Islet precursor cell (in vitro differentiated cells): ENCODE measurements at regions not wholly inside any gene's neighbourhood (a gene's known extent, or its start where the extent isn't known, plus 50 kb on each side); places are given as distances from the start of the nearest gene placed in this dataset.
"Not testable (repeated sequence)": the region's sequence is repeated elsewhere in the genome, so short reads cannot be mapped to it uniquely, and the experiment has no call there.

Source experiments
- DNase-seq: peaks from one replicate; pipeline ENCODE4 v3.0.0-alpha.2; 2018

GRCh38 chr1:60705026-60705425, 377.3 kb upstream of the NFIA start:
- no peak for DNase-seq

- DNase-seq: no peak
Measured at GRCh38 chr1:60703155-60703554, 379.2 kb upstream of the NFIA start.

GRCh38 chr1:60699325-60699724, 383.0 kb upstream of the NFIA start:
- DNase-seq: no peak

GRCh38 chr1:60697204-60697994, 385.0 kb upstream of the NFIA start:
- DNase-seq: no peak

- DNase-seq: no peak
Measured at GRCh38 chr1:60696512-60696911, 385.8 kb upstream of the NFIA start.

- no peak for DNase-seq
Measured at GRCh38 chr1:60695716-60696171, 386.6 kb upstream of the NFIA start.

GRCh38 chr1:60694980-60695379, 387.4 kb upstream of the NFIA start:
- no peak for DNase-seq

- no peak for DNase-seq
Measured at GRCh38 chr1:60692031-60692430, 390.3 kb upstream of the NFIA start.

- not testable (repeated sequence) for DNase-seq
Measured at GRCh38 chr1:60688221-60688620, 394.1 kb upstream of the NFIA start.

- no peak for DNase-seq
Measured at GRCh38 chr1:60681095-60681860, 401.1 kb upstream of the NFIA start.

GRCh38 chr1:60679524-60680375, 402.6 kb upstream of the NFIA start:
- no peak for DNase-seq

- no peak for DNase-seq
Measured at GRCh38 chr1:60678802-60679201, 403.6 kb upstream of the NFIA start.

GRCh38 chr1:60678391-60678790, 404.0 kb upstream of the NFIA start:
- no peak for DNase-seq

- no peak for DNase-seq
Measured at GRCh38 chr1:60672449-60672848, 409.9 kb upstream of the NFIA start.

GRCh38 chr1:60670302-60670701, 412.1 kb upstream of the NFIA start:
- DNase-seq: no peak

GRCh38 chr1:60668585-60668984, 413.8 kb upstream of the NFIA start:
- no peak for DNase-seq

- no peak for DNase-seq
Measured at GRCh38 chr1:60665311-60665710, 417.1 kb upstream of the NFIA start.

GRCh38 chr1:60664086-60664625, 418.2 kb upstream of the NFIA start:
- no peak for DNase-seq

- DNase-seq: no peak
Measured at GRCh38 chr1:60662486-60663044, 419.8 kb upstream of the NFIA start.

- no peak for DNase-seq
Measured at GRCh38 chr1:60657926-60658325, 424.4 kb upstream of the NFIA start.

GRCh38 chr1:60655679-60656355, 426.5 kb upstream of the NFIA start:
- DNase-seq: no peak

- DNase-seq: not testable (repeated sequence)
Measured at GRCh38 chr1:60640033-60640551, 442.3 kb upstream of the NFIA start.
